ENCODE measurements at regions not wholly inside any gene's neighbourhood (a gene's known extent, or its start where the extent isn't known, plus 50 kb on each side); places are given as distances from the start of the nearest gene placed in this dataset.

DNA sequence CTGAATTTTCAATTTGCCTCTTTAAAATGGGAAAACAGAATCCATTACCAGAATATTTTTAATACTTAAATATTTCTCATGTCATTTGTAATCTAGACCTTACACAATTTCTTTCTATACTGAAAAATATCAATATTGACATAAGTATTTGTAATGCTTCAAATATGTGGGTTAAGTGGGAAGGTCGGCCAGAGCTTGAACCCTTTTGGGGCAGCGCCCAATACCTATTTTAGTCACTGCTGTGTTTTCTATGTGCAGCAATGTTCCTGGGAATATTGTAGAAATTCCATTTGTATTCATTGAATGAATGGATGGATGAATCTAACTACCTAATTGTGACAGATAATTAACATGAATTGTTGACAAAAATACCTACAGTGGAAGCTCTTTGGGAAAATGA is 459.7 kb upstream of the ZNF717 start:
- no peak for TF ChIP-seq PHF21A (IDR thresholded peaks at IDR 0.05; ENCODE audit: borderline replicate concordance, low read depth)
- no peak for TF ChIP-seq CHD2 (IDR thresholded peaks at IDR 0.05; ENCODE audit: low read depth, low read length)
- TF ChIP-seq SIX5 (IDR thresholded peaks at IDR 0.05; ENCODE audit: borderline replicate concordance in 1 of 2, insufficient read depth in 1 of 2, low read depth in 1 of 2, low read length in 2 of 2) = no peak
- no peak for TF ChIP-seq PHF8 (IDR thresholded peaks at IDR 0.05; ENCODE audit: borderline replicate concordance, low read length)
- no peak for TF ChIP-seq EP300 (IDR thresholded peaks at IDR 0.05; ENCODE audit: low read length)
- no peak for TF ChIP-seq AFF4 (CRISPR knock-in tag; IDR thresholded peaks at IDR 0.05)
- TF ChIP-seq, protein P1, sequence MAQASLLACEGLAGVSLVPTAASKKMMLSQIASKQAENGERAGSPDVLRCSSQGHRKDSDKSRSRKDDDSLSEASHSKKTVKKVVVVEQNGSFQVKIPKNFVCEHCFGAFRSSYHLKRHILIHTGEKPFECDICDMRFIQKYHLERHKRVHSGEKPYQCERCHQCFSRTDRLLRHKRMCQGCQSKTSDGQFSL (CRISPR knock-in tag; IDR thresholded peaks at IDR 0.05) = no peak
- TF ChIP-seq, protein P1 (tag; IDR thresholded peaks at IDR 0.05) = no peak
- TF ChIP-seq, protein P2, sequence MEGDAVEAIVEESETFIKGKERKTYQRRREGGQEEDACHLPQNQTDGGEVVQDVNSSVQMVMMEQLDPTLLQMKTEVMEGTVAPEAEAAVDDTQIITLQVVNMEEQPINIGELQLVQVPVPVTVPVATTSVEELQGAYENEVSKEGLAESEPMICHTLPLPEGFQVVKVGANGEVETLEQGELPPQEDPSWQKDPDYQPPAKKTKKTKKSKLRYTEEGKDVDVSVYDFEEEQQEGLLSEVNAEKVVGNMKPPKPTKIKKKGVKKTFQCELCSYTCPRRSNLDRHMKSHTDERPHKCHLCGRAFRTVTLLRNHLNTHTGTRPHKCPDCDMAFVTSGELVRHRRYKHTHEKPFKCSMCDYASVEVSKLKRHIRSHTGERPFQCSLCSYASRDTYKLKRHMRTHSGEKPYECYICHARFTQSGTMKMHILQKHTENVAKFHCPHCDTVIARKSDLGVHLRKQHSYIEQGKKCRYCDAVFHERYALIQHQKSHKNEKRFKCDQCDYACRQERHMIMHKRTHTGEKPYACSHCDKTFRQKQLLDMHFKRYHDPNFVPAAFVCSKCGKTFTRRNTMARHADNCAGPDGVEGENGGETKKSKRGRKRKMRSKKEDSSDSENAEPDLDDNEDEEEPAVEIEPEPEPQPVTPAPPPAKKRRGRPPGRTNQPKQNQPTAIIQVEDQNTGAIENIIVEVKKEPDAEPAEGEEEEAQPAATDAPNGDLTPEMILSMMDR (IDR thresholded peaks at IDR 0.05 in 2 of 3, conservative IDR thresholded peaks at IDR 0.05 in 1 of 3; ENCODE audit: insufficient read depth in 2 of 3, low read depth in 1 of 3, low read length in 3 of 3) = no peak
- TF ChIP-seq GATAD2A (IDR thresholded peaks at IDR 0.05) = no peak
- TF ChIP-seq CEBPB (tag; IDR thresholded peaks at IDR 0.05) = no peak

Data from K562 (cell line).